Right cardiac atrium (tissue), 5 donors: ENCODE measurements at regions not wholly inside any gene's neighbourhood (a gene's known extent, or its start where the extent isn't known, plus 50 kb on each side); places are given as distances from the start of the nearest gene placed in this dataset.

Source experiments
- ATAC-seq, 2 donors: fragments of 200-7000 bp; cut with Tn5 transposase; one replicate each; pipeline versions ENCODE4 v1.8.0 to v1.9.1; 2020; ENCODE audit warnings: moderate library complexity in 2 of 2, mild to moderate bottlenecking in 1 of 2
- DNase-seq, 3 donors: peaks; one replicate each; pipeline ENCODE4 v3.0.0-alpha.2; 2020
- H3K27ac ChIP-seq: one replicate; pipeline ENCODE4 v1.5.1; 2013; ENCODE audit warnings: mild to moderate bottlenecking, low read length, control low read depth, moderate library complexity
- H3K27me3 ChIP-seq: one replicate; pipeline ENCODE4 v1.6.1; 2013; ENCODE audit not compliant: control insufficient read depth, insufficient read depth
- H3K4me1 ChIP-seq: one replicate; pipeline ENCODE4 v1.6.1; 2013; ENCODE audit warnings: low read length; ENCODE audit not compliant: control insufficient read depth, insufficient read depth
- H3K4me3 ChIP-seq: one replicate; pipeline ENCODE4 v1.5.1; 2013; ENCODE audit warnings: low read length, control low read depth
- H3K9me3 ChIP-seq: one replicate; pipeline ENCODE4 v1.6.1; 2013; ENCODE audit warnings: low read length; ENCODE audit not compliant: control insufficient read depth
- WGBS: extraction: QIAGEN DNeasy Blood & Tissue Kit; methylation state at CpG from one replicate; pipeline ENCODE4 v1.1.7; 2013; 5-methylcytosine and 5-hydroxymethylcytosine counted together
- intact Hi-C, 4 donors: fragments of 100-400 bp; cut with DNase I; formaldehyde crosslinking; loops; one replicate each; pipeline versions ENCODE4 v1.11.0 to v1.14.0; 2022 to 2023
- donor health status: healthy with polysubstance abuse.
- donor health status: DM: no; HTN: yes; CAD: no.
- donor health status: DM: no; HTN: no; CAD: no.
- donor health status: DM: no; HTN: yes; CAD: no; lungs with severe emphysema.
- donor health status: DM: yes; HTN: yes; CAD: no.

DNA sequence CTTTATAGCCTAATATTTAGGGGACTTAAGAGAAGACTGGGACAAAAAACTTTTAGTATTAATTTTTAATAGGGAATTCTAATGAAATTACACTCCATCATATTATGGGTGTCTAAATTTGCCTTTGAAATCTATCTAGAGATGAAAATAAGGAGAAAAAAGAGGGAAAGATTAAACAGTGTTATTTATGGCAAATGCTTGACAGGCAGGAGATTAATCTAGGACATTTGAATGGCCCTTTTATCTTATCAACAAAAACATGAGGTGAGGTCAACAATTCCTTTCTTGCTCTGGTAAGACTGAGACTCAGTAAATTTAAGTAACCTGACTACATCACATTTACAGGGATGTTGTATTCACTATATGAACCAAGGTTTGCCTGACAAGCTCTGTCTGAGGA is 852.8 kb upstream of the CTNND2 start:
- H3K27me3 ChIP-seq = no peaks in the 10 kb centered on the region
- no peaks in the 10 kb centered on the region for H3K4me1 ChIP-seq
- no peak for DNase-seq
- intact Hi-C loops = no loop called here
- ATAC-seq = no peak
- H3K27ac ChIP-seq = no peak overlapping the region
- H3K4me3 ChIP-seq = no peak overlapping the region
- peaks cover 2% of the 10 kb centered on the region for H3K9me3 ChIP-seq

DNA sequence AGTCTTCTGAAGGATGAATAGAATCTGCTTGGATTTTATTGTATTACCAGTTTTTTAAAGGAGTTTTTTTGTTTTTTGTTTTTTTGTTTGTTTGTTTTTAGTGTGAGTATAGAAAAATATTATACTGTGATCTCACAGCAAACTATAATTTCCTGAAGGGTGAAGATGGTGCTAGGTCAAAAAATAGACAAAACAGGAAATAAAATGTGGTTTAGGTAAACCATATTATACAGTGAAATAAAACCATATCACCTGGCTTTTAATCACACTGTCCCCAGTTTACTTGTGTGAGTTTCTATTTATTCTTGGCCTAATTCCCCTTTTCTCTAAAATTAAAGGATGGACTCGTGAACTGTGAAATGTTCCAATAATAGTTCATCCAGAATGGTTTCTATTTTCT is 841.3 kb upstream of the CTNND2 start:
- no peak overlapping the region for H3K27ac ChIP-seq
- WGBS = 66% methylated on average over 1 of the region's 1 CpG
- H3K27me3 ChIP-seq = no peaks in the 10 kb centered on the region
- H3K4me3 ChIP-seq = no peak overlapping the region
- ATAC-seq (no peak), DNase-seq (no peak)
- intact Hi-C loops = no loop called here
- no peaks in the 10 kb centered on the region for H3K4me1 ChIP-seq
- no peaks in the 10 kb centered on the region for H3K9me3 ChIP-seq

- intact Hi-C loops = no loop called here
- no peaks in the 10 kb centered on the region for H3K9me3 ChIP-seq
- DNase-seq = no peak
Measured at GRCh38 chr5:12743582-12743981, 839.3 kb upstream of the CTNND2 start.

DNA sequence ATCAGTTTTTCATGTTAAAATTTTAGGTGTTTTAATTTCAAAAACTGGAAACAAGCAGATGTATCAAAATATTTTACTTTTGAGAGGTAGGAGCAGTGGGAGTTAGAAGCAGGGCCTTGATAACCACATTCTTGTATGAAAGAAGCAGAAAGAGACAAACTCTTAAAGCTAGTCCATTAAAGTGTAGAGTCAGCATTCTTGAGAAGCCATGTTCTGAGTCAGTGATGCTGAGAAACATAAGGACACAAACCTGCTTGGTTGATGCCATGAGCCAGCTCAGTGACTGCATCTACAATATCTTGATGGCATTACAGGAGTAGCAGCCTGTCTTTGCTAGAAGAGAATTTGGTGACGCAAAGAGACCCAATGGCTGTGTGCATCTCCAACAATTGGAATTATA is 826.1 kb upstream of the CTNND2 start:
- Histone ChIP-seq H3K27ac (no peak overlapping the region), H3K9me3 (peaks cover 3% of the 10 kb centered on the region), H3K4me3 (no peak overlapping the region), H3K4me1 (no peaks in the 10 kb centered on the region), H3K27me3 (no peaks in the 10 kb centered on the region)
- DNase-seq (no peak), ATAC-seq (no peak)
- intact Hi-C loops = no loop called here
- 98% methylated on average over 1 of the region's 1 CpG for WGBS

More at GRCh38 chr5:12743582-12743981, 839.3 kb upstream of the CTNND2 start:
- no peak overlapping the region for H3K4me3 ChIP-seq
- no peak overlapping the region for H3K27ac ChIP-seq
- 89% methylated on average over 9 of the region's 9 CpGs for whole genome bisulfite sequencing
- H3K4me1 ChIP-seq = no peaks in the 10 kb centered on the region
- H3K27me3 ChIP-seq = no peaks in the 10 kb centered on the region
- no peak for ATAC-seq

- H3K4me3 ChIP-seq = no peak overlapping the region
- DNase-seq (no peak), ATAC-seq (peak in 1 of 2 donors; percentile 16)
- no peaks in the 10 kb centered on the region for H3K27me3 ChIP-seq
- H3K27ac ChIP-seq = no peak overlapping the region
- no peaks in the 10 kb centered on the region for H3K4me1 ChIP-seq
- H3K9me3 ChIP-seq = peaks cover 3% of the 10 kb centered on the region
- WGBS = 86% methylated on average over 5 of the region's 5 CpGs
- intact Hi-C loops = no loop called here
Measured at GRCh38 chr5:12716664-12717063, 812.4 kb upstream of the CTNND2 start.

DNA sequence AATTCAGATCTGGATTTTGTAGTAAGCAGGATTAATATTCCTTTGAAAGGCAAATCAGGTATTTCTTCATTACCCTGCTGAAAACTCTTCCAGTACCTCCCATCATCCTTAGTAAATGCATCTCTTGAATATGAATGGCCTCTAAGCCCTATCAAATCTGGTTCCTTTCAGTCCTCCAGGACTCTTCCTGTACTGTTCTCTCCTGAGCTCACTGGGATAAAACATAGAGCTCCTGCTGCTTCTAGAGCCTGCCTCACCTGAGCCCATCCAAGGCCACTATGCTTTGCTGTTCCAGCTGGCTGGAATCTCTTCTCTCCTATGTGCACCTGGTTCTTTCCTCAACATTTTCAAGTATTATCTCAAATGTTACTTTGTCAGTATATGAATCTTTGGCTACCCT is 803.3 kb upstream of the CTNND2 start:
- H3K4me3 ChIP-seq = no peak overlapping the region
- H3K9me3 ChIP-seq = peaks cover 2% of the 10 kb centered on the region
- intact Hi-C loops = no loop called here
- H3K27me3 ChIP-seq = no peaks in the 10 kb centered on the region
- DNase-seq = no peak
- H3K4me1 ChIP-seq = no peaks in the 10 kb centered on the region
- ATAC-seq = no peak
- H3K27ac ChIP-seq = no peak overlapping the region

DNA sequence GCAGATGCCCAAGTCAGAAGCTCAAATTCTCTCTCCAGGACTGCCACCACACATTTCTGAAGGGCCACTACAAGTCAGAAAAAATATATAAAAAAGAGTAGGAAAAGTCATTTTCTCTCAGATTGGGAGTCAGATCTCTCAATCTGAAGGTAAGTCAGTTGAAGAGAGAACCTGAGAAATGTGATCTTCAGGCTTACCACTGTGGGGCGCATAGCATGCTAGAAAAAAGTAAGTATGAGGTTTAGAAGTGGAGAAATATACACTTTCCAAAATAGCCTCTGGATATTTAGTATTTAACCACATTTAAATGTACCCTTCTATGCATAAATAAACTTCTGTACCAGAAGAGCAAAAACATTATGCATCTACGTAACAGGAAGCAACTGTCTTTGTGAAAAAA is 800.7 kb upstream of the CTNND2 start:
- intact Hi-C loops = no loop called here
- H3K27me3 ChIP-seq = no peaks in the 10 kb centered on the region
- H3K4me3 ChIP-seq = no peak overlapping the region
- 63% methylated on average over 2 of the region's 2 CpGs for WGBS
- DNase-seq (no peak), ATAC-seq (no peak)
- H3K9me3 ChIP-seq = peaks cover 2% of the 10 kb centered on the region
- no peak overlapping the region for H3K27ac ChIP-seq
- no peaks in the 10 kb centered on the region for H3K4me1 ChIP-seq

- Histone ChIP-seq H3K27ac (no peak overlapping the region), H3K9me3 (peaks cover 2% of the 10 kb centered on the region), H3K4me3 (no peak overlapping the region), H3K27me3 (no peaks in the 10 kb centered on the region), H3K4me1 (no peaks in the 10 kb centered on the region)
- WGBS = 82% methylated on average over 1 of the region's 1 CpG
- intact Hi-C loops = no loop called here
- no peak for ATAC-seq
- no peak for DNase-seq
Measured at GRCh38 chr5:12703254-12703653, 799.0 kb upstream of the CTNND2 start.

GRCh38 chr5:12695651-12696050 is 791.4 kb upstream of the CTNND2 start:
- intact Hi-C loops = no loop called here
- ATAC-seq (no peak), DNase-seq (no peak)
- H3K4me3 ChIP-seq = no peak overlapping the region
- peaks cover 2% of the 10 kb centered on the region for H3K9me3 ChIP-seq
- H3K27ac ChIP-seq = no peak overlapping the region
- no peaks in the 10 kb centered on the region for H3K27me3 ChIP-seq
- 72% methylated on average over 1 of the region's 1 CpG for WGBS
- no peaks in the 10 kb centered on the region for H3K4me1 ChIP-seq

DNA sequence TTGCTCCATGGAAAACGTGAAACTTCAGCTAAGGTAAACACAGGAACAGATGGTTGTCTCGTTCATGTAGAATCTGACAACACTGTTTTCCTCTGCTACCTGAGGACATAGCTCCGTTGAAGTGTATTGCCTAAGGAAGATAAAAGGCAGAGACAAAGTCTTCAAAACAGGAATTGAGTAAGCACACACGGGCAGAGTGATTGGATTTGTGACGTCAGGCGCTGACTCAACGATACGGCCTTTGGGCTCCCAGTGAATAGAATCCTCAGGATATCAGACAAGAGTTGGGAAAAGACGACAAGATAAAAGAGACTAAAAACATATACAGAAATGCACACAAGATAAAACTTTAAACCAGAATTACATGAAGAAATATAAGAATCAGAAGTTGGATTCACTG is 787.1 kb upstream of the CTNND2 start:
- 48% methylated on average over 9 of the region's 9 CpGs for WGBS
- Histone ChIP-seq H3K27ac (no peak overlapping the region), H3K4me1 (no peaks in the 10 kb centered on the region), H3K9me3 (peaks cover 2% of the 10 kb centered on the region), H3K4me3 (no peak overlapping the region), H3K27me3 (no peaks in the 10 kb centered on the region)
- intact Hi-C loops = no loop called here
- ATAC-seq (no peak), DNase-seq (no peak)

DNA sequence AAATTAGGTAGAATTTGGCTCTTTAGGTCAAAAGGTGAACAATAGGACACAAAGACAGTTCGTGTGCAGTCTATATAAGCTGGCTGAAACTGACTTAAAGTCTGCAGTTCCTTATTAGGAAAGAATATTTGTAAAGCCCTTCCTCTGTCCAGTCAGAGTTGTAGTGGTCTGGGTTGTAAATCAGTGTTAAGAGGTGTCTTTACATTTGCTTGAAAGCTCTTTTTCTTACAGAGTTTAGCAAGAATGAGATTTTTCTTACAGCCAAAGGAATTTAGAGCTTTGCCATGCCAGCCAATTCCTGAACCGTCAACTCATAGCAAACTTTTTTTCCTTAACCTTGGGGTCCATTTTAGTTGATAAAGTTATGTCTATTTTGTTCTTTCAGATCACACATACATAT is 786.1 kb upstream of the CTNND2 start:
- no peaks in the 10 kb centered on the region for H3K27me3 ChIP-seq
- no peak for ATAC-seq
- peaks cover 2% of the 10 kb centered on the region for H3K9me3 ChIP-seq
- no peak for DNase-seq
- H3K4me1 ChIP-seq = no peaks in the 10 kb centered on the region
- 60% methylated on average over 2 of the region's 2 CpGs for WGBS
- no peak overlapping the region for H3K27ac ChIP-seq
- H3K4me3 ChIP-seq = no peak overlapping the region
- intact Hi-C loops = no loop called here

DNA sequence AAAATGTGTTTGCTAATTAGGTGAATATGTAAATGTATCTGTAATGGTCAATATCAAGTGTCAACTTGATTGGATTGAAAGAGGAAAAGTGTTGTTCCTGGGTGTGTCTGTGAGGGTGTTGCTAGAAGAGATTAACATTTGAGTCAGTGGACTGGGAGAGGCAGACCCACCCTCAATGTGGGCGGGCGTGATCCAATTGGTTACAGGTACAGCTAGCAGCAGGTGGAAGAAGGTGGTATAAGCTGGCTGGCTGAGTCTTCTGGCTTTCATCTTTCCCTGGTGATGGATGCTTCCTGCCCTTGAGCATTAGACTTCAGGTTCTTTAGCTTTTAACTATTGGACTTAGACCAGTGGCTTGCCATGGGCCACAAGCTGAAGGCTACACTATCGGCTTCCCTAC is 779.0 kb upstream of the CTNND2 start:
- no peaks in the 10 kb centered on the region for H3K27me3 ChIP-seq
- ATAC-seq (no peak), DNase-seq (no peak)
- no peak overlapping the region for H3K4me3 ChIP-seq
- intact Hi-C loops = loop anchor here in 1 of 4 donors (2.0 kb wide), 1 partner anchor 32 kb away; no protein-coding TSS in a partner anchor
- no peaks in the 10 kb centered on the region for H3K4me1 ChIP-seq
- H3K27ac ChIP-seq = no peak overlapping the region
- H3K9me3 ChIP-seq = no peaks in the 10 kb centered on the region
- WGBS = 92% methylated on average over 3 of the region's 3 CpGs
